ENCODE measurements at regions not wholly inside any gene's neighbourhood (a gene's known extent, or its start where the extent isn't known, plus 50 kb on each side); places are given as distances from the start of the nearest gene placed in this dataset.
A peak's percentile ranks its signal among the peaks of the same experiment; 100 is the strongest.

DNA sequence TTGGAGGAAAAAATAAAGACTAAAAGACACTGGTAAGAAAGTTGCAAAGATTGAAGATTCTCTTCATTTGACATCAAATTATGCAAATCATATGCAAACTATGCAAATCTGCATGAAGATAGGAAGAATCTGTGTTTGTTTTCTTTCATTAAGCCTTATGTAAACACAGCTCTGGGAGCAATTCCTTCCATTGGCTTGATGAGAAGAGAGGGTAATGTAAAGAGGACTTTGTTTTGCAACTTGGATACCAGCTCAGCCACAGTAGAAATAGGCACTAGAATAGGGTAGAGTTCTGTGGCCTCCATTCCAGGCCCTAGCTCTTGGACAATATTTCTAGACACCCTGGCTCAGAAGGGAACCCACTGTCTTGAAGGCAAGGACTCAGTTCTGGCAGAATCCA lies 388.4 kb upstream of the RASGEF1B start:
- no peak for DNase-seq

DNA sequence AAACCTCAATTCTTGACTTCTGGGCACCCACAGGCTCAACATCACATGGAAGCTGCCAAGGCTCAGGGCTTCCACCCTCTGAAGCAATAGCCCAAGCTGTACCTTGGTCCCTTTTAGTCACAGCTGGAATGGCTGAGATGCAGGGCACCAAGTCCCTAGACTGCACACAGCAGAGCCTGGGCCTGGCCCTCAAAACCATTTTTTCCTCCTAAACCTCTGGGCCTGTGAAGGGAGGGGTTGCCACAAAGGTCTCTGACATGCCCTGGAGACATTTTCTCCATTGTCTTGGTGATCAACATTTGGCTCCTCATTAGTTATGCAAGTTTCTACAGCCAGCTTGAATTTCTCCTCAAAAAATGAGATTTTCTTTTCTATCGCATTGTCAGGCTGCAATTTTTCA lies 382.7 kb upstream of the RASGEF1B start:
- no peak for DNase-seq

DNA sequence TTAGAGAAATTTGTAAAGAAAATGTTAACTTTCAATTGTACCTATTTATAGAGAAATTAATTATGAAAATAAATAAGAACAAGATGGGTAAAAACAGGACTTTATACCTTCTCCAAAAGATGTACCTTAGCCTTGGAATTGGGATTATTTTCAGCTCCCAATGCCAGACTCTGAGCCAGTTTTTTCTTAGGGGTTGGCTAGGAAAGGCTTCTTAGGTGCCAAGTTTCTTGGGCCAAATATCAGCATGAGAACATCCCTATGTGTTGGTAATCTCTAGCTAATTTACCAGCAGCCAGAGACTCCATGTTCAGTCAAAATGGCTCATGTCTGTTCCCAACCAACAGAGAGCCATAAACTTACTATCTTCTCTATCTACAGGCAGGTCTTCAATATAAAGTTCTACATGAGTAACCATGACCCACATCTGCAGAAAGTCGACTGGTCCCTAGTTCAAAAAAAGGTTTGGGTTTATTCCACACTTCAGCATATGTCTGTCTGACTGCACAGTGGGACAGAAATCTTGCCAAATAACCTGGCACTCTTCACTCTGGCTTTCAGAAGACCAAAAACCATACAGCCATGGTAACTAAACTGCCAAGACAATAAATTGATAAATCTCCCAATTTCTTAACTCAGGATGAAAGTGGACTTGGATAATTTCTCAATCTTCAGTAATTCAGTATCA lies 380.5 kb upstream of the RASGEF1B start:
- no peak for DNase-seq

DNA sequence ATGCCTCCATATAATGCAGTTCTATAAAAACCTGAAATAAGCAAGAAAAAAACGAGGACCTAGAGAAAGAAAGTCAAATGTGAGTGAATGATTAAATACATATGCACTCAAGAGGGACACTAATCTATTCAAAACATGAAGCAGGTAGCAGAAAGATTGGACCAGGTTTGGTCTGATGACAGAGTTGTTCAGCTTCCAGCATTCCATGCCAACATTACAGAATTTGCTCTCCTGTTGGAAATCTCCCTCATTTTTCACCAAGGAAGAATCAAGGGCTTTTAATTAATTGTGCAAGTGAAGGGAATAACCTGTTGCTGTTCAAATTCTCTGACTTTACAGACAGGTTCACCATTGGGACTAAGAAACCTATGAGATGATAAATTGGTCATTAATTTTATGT lies 379.0 kb upstream of the RASGEF1B start:
- no peak for DNase-seq

GRCh38 chr4:81845761-81846160 lies 374.1 kb upstream of the RASGEF1B start:
- DNase-seq = no peak

- DNase-seq = no peak
Observed at GRCh38 chr4:81845273-81845672, 373.6 kb upstream of the RASGEF1B start.

GRCh38 chr4:81844717-81845116 lies 373.0 kb upstream of the RASGEF1B start:
- DNase-seq = peak; percentile 79

DNA sequence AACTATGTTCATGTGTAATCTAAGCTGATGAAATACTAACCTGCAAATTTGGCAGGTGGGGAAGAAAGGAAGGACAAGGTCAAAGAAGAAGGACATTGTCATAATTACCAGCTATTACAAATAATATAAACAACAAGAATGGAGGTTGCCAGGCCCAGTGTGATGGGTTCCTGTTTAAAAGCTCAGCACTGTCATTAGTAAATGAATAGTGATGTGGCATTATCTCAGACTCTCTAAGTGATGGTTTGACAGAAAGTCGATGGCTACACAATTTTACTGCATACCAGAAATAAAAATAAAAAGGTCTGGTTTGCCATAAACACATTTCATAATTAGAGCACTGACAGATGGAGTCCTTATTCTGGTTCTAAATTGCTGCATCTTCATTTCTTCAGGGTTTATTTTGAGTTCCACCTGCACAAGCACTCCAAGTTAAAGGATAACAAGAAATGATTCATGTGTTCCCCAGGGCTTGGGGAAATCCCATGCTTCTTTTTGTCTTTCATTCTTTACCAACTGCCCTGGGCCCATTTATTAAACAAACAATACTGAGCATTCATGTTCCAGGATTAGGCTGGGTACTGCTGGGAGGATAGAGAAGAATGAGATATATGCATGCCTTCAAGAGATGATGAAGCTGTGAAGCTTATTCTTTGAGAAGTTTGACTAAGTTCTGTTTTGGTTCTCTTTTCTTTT lies 367.8 kb upstream of the RASGEF1B start:
- DNase-seq = peak; percentile 96

GRCh38 chr4:81838586-81838985 lies 366.9 kb upstream of the RASGEF1B start:
- DNase-seq = no peak

- DNase-seq = no peak
Observed at GRCh38 chr4:81836716-81837115, 365.0 kb upstream of the RASGEF1B start.

GRCh38 chr4:81833576-81833975 lies 361.9 kb upstream of the RASGEF1B start:
- no peak for DNase-seq

DNA sequence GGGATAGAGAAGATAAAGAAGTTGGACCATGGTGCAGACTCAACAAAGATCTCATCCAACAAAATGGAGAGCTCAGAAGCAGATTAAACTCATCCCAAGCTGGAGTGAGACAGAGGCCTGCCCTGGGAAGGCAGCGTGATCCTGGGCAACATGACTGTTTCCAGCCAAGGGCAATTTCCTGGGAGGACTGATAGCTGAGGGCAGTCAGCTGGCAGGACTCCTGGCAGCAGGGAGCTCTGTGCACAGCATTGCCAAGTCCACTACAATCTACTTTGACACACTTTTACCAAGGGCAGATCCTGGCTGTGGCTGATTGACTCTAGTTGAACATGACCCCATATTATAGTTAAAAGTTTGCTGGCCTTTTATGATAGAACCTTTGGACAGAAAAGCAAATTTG lies 357.3 kb upstream of the RASGEF1B start:
- DNase-seq = no peak

GRCh38 chr4:81827577-81828202 lies 356.0 kb upstream of the RASGEF1B start:
- DNase-seq = no peak

DNA sequence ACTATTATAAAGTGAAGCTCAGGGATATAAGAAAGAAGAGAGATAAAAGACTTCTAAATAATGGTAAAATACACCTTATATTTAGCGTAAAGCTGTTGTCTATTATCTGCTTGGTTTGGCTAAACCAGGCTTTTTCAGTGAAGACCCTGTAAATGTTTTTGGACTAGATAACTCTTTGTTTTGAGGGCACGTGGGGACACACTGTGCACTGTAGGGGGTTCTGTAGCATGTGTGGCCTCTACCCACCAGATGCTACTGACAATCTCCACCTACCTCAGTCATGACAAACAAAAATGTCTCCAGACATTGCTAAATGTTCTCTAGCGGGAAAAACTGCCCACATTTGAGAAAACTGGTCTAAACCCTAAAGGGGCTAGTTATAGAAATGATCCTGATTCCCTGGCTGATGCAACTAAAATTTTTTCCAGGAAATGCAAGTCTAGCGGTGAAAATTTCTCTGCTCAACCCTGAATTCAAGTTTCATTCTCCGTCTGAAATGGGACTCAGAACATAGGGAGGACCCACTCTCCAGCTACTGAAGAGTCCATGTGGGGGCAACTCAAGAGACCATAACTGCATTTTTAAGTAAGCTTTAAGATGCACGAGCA lies 355.2 kb upstream of the RASGEF1B start:
- no peak for DNase-seq

DNA sequence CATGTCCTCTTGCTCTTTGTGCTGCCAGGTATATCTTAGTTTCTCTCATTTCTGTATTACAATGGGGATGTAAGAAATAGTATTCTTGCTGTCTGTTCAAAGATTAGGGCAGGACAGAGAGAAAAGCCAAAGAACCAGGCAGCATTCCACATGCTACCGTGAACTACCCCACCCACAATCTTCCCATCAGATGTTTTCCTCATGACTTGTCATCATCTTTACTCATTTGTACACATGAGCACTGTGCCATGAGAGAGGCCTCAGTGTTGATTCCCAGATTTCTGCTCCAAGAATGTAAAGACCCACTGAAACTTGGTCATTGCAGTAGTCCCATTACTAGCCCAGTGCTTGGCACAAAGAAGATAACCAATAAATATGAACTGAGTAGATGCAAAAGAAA lies 354.6 kb upstream of the RASGEF1B start:
- DNase-seq = no peak

- DNase-seq = no peak
Observed at GRCh38 chr4:81818385-81818920, 346.7 kb upstream of the RASGEF1B start.

GRCh38 chr4:81816031-81816761 lies 344.5 kb upstream of the RASGEF1B start:
- no peak for DNase-seq

- DNase-seq = no peak
Observed at GRCh38 chr4:81814987-81815541, 343.4 kb upstream of the RASGEF1B start.

DNA sequence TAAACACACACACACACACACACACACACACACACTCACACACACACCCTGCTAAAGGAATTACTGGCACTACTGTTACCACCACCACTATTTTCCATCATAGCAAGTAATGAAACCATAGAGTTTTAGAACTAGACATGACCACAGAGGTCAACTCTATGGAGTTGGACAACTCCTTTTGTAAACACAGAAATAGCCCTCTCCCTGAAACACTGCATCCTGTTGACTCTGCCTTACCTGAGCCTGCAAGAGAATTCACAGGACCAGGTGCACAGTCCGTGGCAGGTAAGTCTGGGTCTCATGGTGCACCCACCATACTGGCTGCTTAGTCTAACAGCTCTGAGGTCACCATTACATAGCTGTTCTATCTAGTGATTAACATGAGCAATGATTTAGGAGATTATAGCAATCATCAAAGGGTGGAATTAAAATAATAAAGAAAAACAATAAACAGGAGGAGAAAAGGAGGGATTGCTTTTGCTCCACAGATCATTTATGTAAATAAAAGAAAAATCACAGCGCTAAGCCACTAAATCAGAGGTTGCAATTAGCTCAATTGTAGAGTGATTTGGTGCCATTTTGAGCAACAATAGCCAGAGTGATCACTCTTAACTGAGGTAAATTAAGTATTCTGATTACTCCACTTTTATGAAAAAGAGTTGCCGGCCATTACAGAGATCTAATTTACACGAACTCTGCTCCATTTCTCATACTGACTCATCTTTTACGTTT lies 340.0 kb upstream of the RASGEF1B start:
- DNase-seq = peak; percentile 73

GRCh38 chr4:81808011-81808672 lies 336.4 kb upstream of the RASGEF1B start:
- DNase-seq = peak; percentile 93

DNA sequence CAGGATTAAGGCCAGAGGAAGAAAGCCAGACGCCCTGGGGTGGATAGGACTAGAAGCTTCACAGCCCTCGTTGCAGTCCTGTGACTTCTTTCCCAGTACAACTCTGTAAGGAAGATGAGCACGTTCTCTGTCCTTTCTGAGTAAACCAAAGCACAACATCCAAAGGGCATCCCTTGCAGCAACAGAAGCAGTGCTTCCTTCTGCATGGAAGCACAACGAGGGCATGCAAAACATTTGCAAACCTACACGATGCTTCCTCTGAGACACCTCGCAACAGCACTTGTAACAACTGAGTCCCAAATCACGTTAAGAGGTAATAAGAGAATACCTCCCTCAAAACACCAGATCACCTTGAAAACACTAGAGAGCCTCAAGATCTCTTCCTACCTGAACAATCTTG lies 335.7 kb upstream of the RASGEF1B start:
- no peak for DNase-seq

Measured in NCI-H1436 (cell line).